NCI-H510A treated with DMSO at 0.1 percent for 48 hours (cell line): ENCODE measurements at regions not wholly inside any gene's neighbourhood (a gene's known extent, or its start where the extent isn't known, plus 50 kb on each side); places are given as distances from the start of the nearest gene placed in this dataset.

Experiments
- DNase-seq: peaks from one replicate; lab custom pipeline; 2025; lab: John Stamatoyannopoulos, UW

- DNase-seq = no peak
These were observed 79.5 kb upstream of the CAV2 start for GRCh38 chr7:116420003-116420402.

GRCh38 chr7:116421298-116421697, 78.2 kb upstream of the CAV2 start:
- no peak for DNase-seq

GRCh38 chr7:116422683-116423082, 76.9 kb upstream of the CAV2 start:
- no peak for DNase-seq

- no peak for DNase-seq
These were observed 76.0 kb upstream of the CAV2 start for GRCh38 chr7:116423499-116423898.

GRCh38 chr7:116425647-116426209, 73.8 kb upstream of the CAV2 start:
- no peak for DNase-seq

GRCh38 chr7:116426428-116427156, 72.9 kb upstream of the CAV2 start:
- DNase-seq = no peak

- DNase-seq = no peak
These were observed 69.4 kb upstream of the CAV2 start for GRCh38 chr7:116429986-116430619.

- DNase-seq = no peak
These were observed 67.6 kb upstream of the CAV2 start for GRCh38 chr7:116431787-116432526.

- no peak for DNase-seq
These were observed 67.0 kb upstream of the CAV2 start for GRCh38 chr7:116432527-116432916.

GRCh38 chr7:116433246-116433645, 66.3 kb upstream of the CAV2 start:
- DNase-seq = no peak

- no peak for DNase-seq
These were observed 64.7 kb upstream of the CAV2 start for GRCh38 chr7:116434820-116435341.

- no peak for DNase-seq
These were observed 63.2 kb upstream of the CAV2 start for GRCh38 chr7:116436305-116436826.

- no peak for DNase-seq
These were observed 61.3 kb upstream of the CAV2 start for GRCh38 chr7:116438267-116438666.

GRCh38 chr7:116439005-116439404, 60.5 kb upstream of the CAV2 start:
- DNase-seq = no peak

GRCh38 chr7:116439841-116440549, 59.5 kb upstream of the CAV2 start:
- DNase-seq = no peak

GRCh38 chr7:116441534-116441933, 58.0 kb upstream of the CAV2 start:
- DNase-seq = no peak

- no peak for DNase-seq
These were observed 56.4 kb upstream of the CAV2 start for GRCh38 chr7:116443101-116443523.

- no peak for DNase-seq
These were observed 55.9 kb upstream of the CAV2 start for GRCh38 chr7:116443646-116444045.

GRCh38 chr7:116445447-116446211, 53.9 kb upstream of the CAV2 start:
- no peak for DNase-seq

GRCh38 chr7:116446212-116446855, 53.2 kb upstream of the CAV2 start:
- DNase-seq = no peak
